ENCODE measurements at regions not wholly inside any gene's neighbourhood (a gene's known extent, or its start where the extent isn't known, plus 50 kb on each side); places are given as distances from the start of the nearest gene placed in this dataset.

GRCh38 chr6:23176883-23177282 is 607.5 kb downstream of the HDGFL1 start:
- ChIA-PET CTCF (no interaction called here), POLR2A (no interaction called here)
- no peak for DNase-seq

GRCh38 chr6:23177806-23178205 is 608.4 kb downstream of the HDGFL1 start:
- Mint-ChIP-seq H3K4me1 (no peaks in the 10 kb centered on the region), H3K27ac (no peak overlapping the region), H3K4me3 (no peak overlapping the region), H3K36me3 (ENCODE audit: low read depth) (no peaks in the 10 kb centered on the region), H3K9me3 (no peaks in the 10 kb centered on the region), H3K27me3 (no peaks in the 10 kb centered on the region)
- ChIA-PET CTCF (no interaction called here), POLR2A (no interaction called here)
- TF ChIP-seq CTCF (IDR thresholded peaks at IDR 0.05), result no peak
- ATAC-seq (ENCODE audit: low read depth), result no peak
- DNase-seq, result no peak
- intact Hi-C loops (cut with micrococcal nuclease), result no loop called here

More at GRCh38 chr6:23176883-23177282, 607.5 kb downstream of the HDGFL1 start:
- intact Hi-C loops (cut with micrococcal nuclease), result no loop called here
- no peak for TF ChIP-seq CTCF (IDR thresholded peaks at IDR 0.05)
- H3K9me3 Mint-ChIP-seq, result no peaks in the 10 kb centered on the region
- H3K27me3 Mint-ChIP-seq, result no peaks in the 10 kb centered on the region
- H3K36me3 Mint-ChIP-seq (ENCODE audit: low read depth), result no peaks in the 10 kb centered on the region
- no peak for ATAC-seq (ENCODE audit: low read depth)
- no peak overlapping the region for H3K4me3 Mint-ChIP-seq
- no peak overlapping the region for H3K27ac Mint-ChIP-seq
- H3K4me1 Mint-ChIP-seq, result no peaks in the 10 kb centered on the region

GRCh38 chr6:23179994-23180393 is 610.6 kb downstream of the HDGFL1 start:
- no peaks in the 10 kb centered on the region for H3K4me1 Mint-ChIP-seq
- ChIA-PET CTCF (no interaction called here), POLR2A (no interaction called here)
- H3K36me3 Mint-ChIP-seq (ENCODE audit: low read depth), result no peaks in the 10 kb centered on the region
- ATAC-seq (ENCODE audit: low read depth) (no peak), DNase-seq (no peak)
- peaks cover 2% of the 10 kb centered on the region for H3K9me3 Mint-ChIP-seq
- no peaks in the 10 kb centered on the region for H3K27me3 Mint-ChIP-seq
- intact Hi-C loops (cut with micrococcal nuclease), result no loop called here
- H3K27ac Mint-ChIP-seq, result no peak overlapping the region
- TF ChIP-seq CTCF (IDR thresholded peaks at IDR 0.05), result no peak
- H3K4me3 Mint-ChIP-seq, result no peak overlapping the region

- H3K9me3 Mint-ChIP-seq, result peaks cover 2% of the 10 kb centered on the region
- H3K27me3 Mint-ChIP-seq, result no peaks in the 10 kb centered on the region
- intact Hi-C loops (cut with micrococcal nuclease), result no loop called here
- no peak overlapping the region for H3K27ac Mint-ChIP-seq
- DNase-seq, result no peak
- ChIA-PET POLR2A (no interaction called here), CTCF (no interaction called here)
- TF ChIP-seq CTCF (IDR thresholded peaks at IDR 0.05), result no peak
- H3K4me3 Mint-ChIP-seq, result no peak overlapping the region
- H3K4me1 Mint-ChIP-seq, result no peaks in the 10 kb centered on the region
- ATAC-seq (ENCODE audit: low read depth), result no peak
- no peaks in the 10 kb centered on the region for H3K36me3 Mint-ChIP-seq (ENCODE audit: low read depth)
Measured at GRCh38 chr6:23180504-23181293, 611.3 kb downstream of the HDGFL1 start.

- CTCF ChIA-PET, result no interaction called here
- ATAC-seq (ENCODE audit: low read depth), result no peak
- Mint-ChIP-seq H3K27ac (no peak overlapping the region), H3K4me1 (no peaks in the 10 kb centered on the region), H3K9me3 (peaks cover 4% of the 10 kb centered on the region), H3K36me3 (ENCODE audit: low read depth) (no peaks in the 10 kb centered on the region), H3K27me3 (no peaks in the 10 kb centered on the region), H3K4me3 (no peak overlapping the region)
- intact Hi-C loops (cut with micrococcal nuclease), result no loop called here
- DNase-seq, result no peak
- POLR2A ChIA-PET, result no interaction called here
- TF ChIP-seq CTCF (IDR thresholded peaks at IDR 0.05), result no peak
Measured at GRCh38 chr6:23181356-23182110, 612.2 kb downstream of the HDGFL1 start.
